ENCODE measurements at regions not wholly inside any gene's neighbourhood (a gene's known extent, or its start where the extent isn't known, plus 50 kb on each side); places are given as distances from the start of the nearest gene placed in this dataset.

GRCh38 chr13:90557626-90558025 is 789.9 kb upstream of the MIR17HG start:
- DNase-seq (ENCODE audit: low read depth, low spot score) = no peak
- CTCF ChIA-PET = no interaction called here
- no peaks in the 10 kb centered on the region for H3K9me3 ChIP-seq (ENCODE audit: control insufficient read depth, insufficient read depth, low read length)
- H3K27ac ChIP-seq (ENCODE audit: low read depth, low read length) = no peak overlapping the region
- H3K27me3 ChIP-seq (ENCODE audit: control insufficient read depth, insufficient read depth, low read length) = no peaks in the 10 kb centered on the region
- POLR2A ChIA-PET = no interaction called here
- no peak overlapping the region for H3K4me3 ChIP-seq (ENCODE audit: low read depth, low read length)
- TF ChIP-seq CTCF (IDR thresholded peaks at IDR 0.05; ENCODE audit: low read depth, low read length) = no peak

GRCh38 chr13:90562443-90562842 is 785.0 kb upstream of the MIR17HG start:
- H3K27me3 ChIP-seq (ENCODE audit: control insufficient read depth, insufficient read depth, low read length) = no peaks in the 10 kb centered on the region
- ChIA-PET CTCF (no interaction called here), POLR2A (no interaction called here)
- no peak for DNase-seq (ENCODE audit: low read depth, low spot score)
- no peak for TF ChIP-seq CTCF (IDR thresholded peaks at IDR 0.05; ENCODE audit: low read depth, low read length)
- no peak overlapping the region for H3K4me3 ChIP-seq (ENCODE audit: low read depth, low read length)
- H3K27ac ChIP-seq (ENCODE audit: low read depth, low read length) = no peak overlapping the region
- no peaks in the 10 kb centered on the region for H3K9me3 ChIP-seq (ENCODE audit: control insufficient read depth, insufficient read depth, low read length)

GRCh38 chr13:90564096-90564495 is 783.4 kb upstream of the MIR17HG start:
- Histone ChIP-seq H3K27ac (ENCODE audit: low read depth, low read length) (no peak overlapping the region), H3K27me3 (ENCODE audit: control insufficient read depth, insufficient read depth, low read length) (no peaks in the 10 kb centered on the region), H3K9me3 (ENCODE audit: control insufficient read depth, insufficient read depth, low read length) (no peaks in the 10 kb centered on the region), H3K4me3 (ENCODE audit: low read depth, low read length) (no peak overlapping the region)
- ChIA-PET POLR2A (no interaction called here), CTCF (no interaction called here)
- DNase-seq (ENCODE audit: low read depth, low spot score) = no peak
- no peak for TF ChIP-seq CTCF (IDR thresholded peaks at IDR 0.05; ENCODE audit: low read depth, low read length)

GRCh38 chr13:90564566-90564965 is 782.9 kb upstream of the MIR17HG start:
- CTCF ChIA-PET = no interaction called here
- no peak for TF ChIP-seq CTCF (IDR thresholded peaks at IDR 0.05; ENCODE audit: low read depth, low read length)
- Histone ChIP-seq H3K27me3 (ENCODE audit: control insufficient read depth, insufficient read depth, low read length) (no peaks in the 10 kb centered on the region), H3K27ac (ENCODE audit: low read depth, low read length) (no peak overlapping the region), H3K4me3 (ENCODE audit: low read depth, low read length) (no peak overlapping the region), H3K9me3 (ENCODE audit: control insufficient read depth, insufficient read depth, low read length) (no peaks in the 10 kb centered on the region)
- no peak for DNase-seq (ENCODE audit: low read depth, low spot score)
- POLR2A ChIA-PET = no interaction called here

- ChIA-PET POLR2A (no interaction called here), CTCF (no interaction called here)
- TF ChIP-seq CTCF (IDR thresholded peaks at IDR 0.05; ENCODE audit: low read depth, low read length) = no peak
- no peak overlapping the region for H3K27ac ChIP-seq (ENCODE audit: low read depth, low read length)
- H3K9me3 ChIP-seq (ENCODE audit: control insufficient read depth, insufficient read depth, low read length) = no peaks in the 10 kb centered on the region
- no peaks in the 10 kb centered on the region for H3K27me3 ChIP-seq (ENCODE audit: control insufficient read depth, insufficient read depth, low read length)
- no peak for DNase-seq (ENCODE audit: low read depth, low spot score)
- H3K4me3 ChIP-seq (ENCODE audit: low read depth, low read length) = no peak overlapping the region
Measured at GRCh38 chr13:90565985-90566713, 781.3 kb upstream of the MIR17HG start.

Measured in AG04450 (cell line).